Astrocyte (in vitro differentiated cells and primary cell): ENCODE measurements at regions not wholly inside any gene's neighbourhood (a gene's known extent, or its start where the extent isn't known, plus 50 kb on each side); places are given as distances from the start of the nearest gene placed in this dataset.

Experiments
- DNase-seq: peaks from one replicate; pipeline ENCODE4 v3.0.0-alpha.2; 2010; ENCODE audit warnings: low read depth
- FAIRE-seq: peaks from 2 replicates; lab custom pipeline; 2011; peaks lifted over from hg19 to GRCh38; lab: Jason Lieb, UNC
- H2AFZ ChIP-seq: 2 replicates; pipeline ENCODE4 v1.6.0; 2012; ENCODE audit warnings: low read depth, low read length, inconsistent platforms
- H3K27ac ChIP-seq: 2 replicates; pipeline ENCODE4 v1.5.1; 2011; ENCODE audit warnings: low read depth, low read length, inconsistent platforms
- H3K27me3 ChIP-seq: 2 replicates; pipeline ENCODE4 v1.6.0; 2011; ENCODE audit warnings: low read length, inconsistent platforms; ENCODE audit not compliant: insufficient read depth
- H3K36me3 ChIP-seq: 2 replicates; pipeline ENCODE4 v1.5.1; 2011; ENCODE audit warnings: low read length, inconsistent platforms; ENCODE audit not compliant: insufficient read depth
- H3K4me1 ChIP-seq: 2 replicates; pipeline ENCODE4 v1.5.1; 2011; ENCODE audit warnings: low read length, inconsistent platforms; ENCODE audit not compliant: insufficient read depth
- H3K4me2 ChIP-seq: 2 replicates; pipeline ENCODE4 v1.6.0; 2012; ENCODE audit warnings: low read length, inconsistent platforms
- H3K4me3 ChIP-seq: 2 replicates; pipeline ENCODE4 v1.5.1; 2011; ENCODE audit warnings: low read depth, mild to moderate bottlenecking, low read length, inconsistent platforms; ENCODE audit not compliant: insufficient read depth
- H3K79me2 ChIP-seq: 2 replicates; pipeline ENCODE4 v1.6.0; 2012; ENCODE audit warnings: mild to moderate bottlenecking, low read length, inconsistent platforms; ENCODE audit not compliant: insufficient read depth
- H3K9ac ChIP-seq: 2 replicates; pipeline ENCODE4 v1.6.0; 2012; ENCODE audit warnings: mild to moderate bottlenecking, low read length, inconsistent platforms
- H3K9me3 ChIP-seq: 2 replicates; pipeline ENCODE4 v1.5.1; 2012; ENCODE audit warnings: low read depth, mild to moderate bottlenecking, low read length, inconsistent platforms; ENCODE audit not compliant: insufficient read depth
- H4K20me1 ChIP-seq: 2 replicates; pipeline ENCODE4 v1.6.0; 2012; ENCODE audit warnings: low read length, inconsistent platforms; ENCODE audit not compliant: insufficient read depth
- H3K27ac Mint-ChIP-seq: one replicate; pipeline ENCODE4 v1.8.0; 2021; ENCODE audit warnings: mild to moderate bottlenecking, mixed read lengths; ENCODE audit not compliant: unreplicated experiment
- H3K27me3 Mint-ChIP-seq: one replicate; pipeline ENCODE4 v1.8.0; 2021; ENCODE audit warnings: low read depth, mixed read lengths; ENCODE audit not compliant: unreplicated experiment
- H3K36me3 Mint-ChIP-seq: one replicate; pipeline ENCODE4 v1.8.0; 2021; ENCODE audit warnings: low read depth, mixed read lengths; ENCODE audit not compliant: unreplicated experiment
- H3K4me1 Mint-ChIP-seq: one replicate; pipeline ENCODE4 v1.8.0; 2021; ENCODE audit warnings: low read depth, mixed read lengths; ENCODE audit not compliant: unreplicated experiment
- H3K4me3 Mint-ChIP-seq: one replicate; pipeline ENCODE4 v1.8.0; 2021; ENCODE audit warnings: mild to moderate bottlenecking, moderate library complexity, mixed read lengths; ENCODE audit not compliant: unreplicated experiment
- H3K9me3 Mint-ChIP-seq: one replicate; pipeline ENCODE4 v1.8.0; 2021; ENCODE audit warnings: mild to moderate bottlenecking, mixed read lengths; ENCODE audit not compliant: unreplicated experiment
- CTCF ChIP-seq: IDR thresholded peaks from 2 replicates; pipeline ENCODE4 v1.5.1; 2011; ENCODE audit warnings: low read depth, mild to moderate bottlenecking, inconsistent platforms, low read length, moderate library complexity; ENCODE audit not compliant: insufficient read depth
- EZH2 ChIP-seq: IDR thresholded peaks from 2 replicates; pipeline ENCODE4 v1.6.1; 2012; ENCODE audit warnings: mild to moderate bottlenecking, low read length, inconsistent platforms; ENCODE audit not compliant: insufficient read depth

- Mint-ChIP-seq H3K36me3 (peaks cover 15% of the 10 kb centered on the region), H3K4me1 (peaks cover 11% of the 10 kb centered on the region), H3K9me3 (no peaks in the 10 kb centered on the region), H3K27me3 (no peaks in the 10 kb centered on the region), H3K27ac (no peak overlapping the region), H3K4me3 (no peak overlapping the region)
- FAIRE-seq, result no peak
- Histone ChIP-seq H3K4me3 (no peak overlapping the region), H3K4me1 (peaks cover 4% of the 10 kb centered on the region), H3K9ac (no peak overlapping the region), H3K27ac (no peak overlapping the region), H4K20me1 (peaks cover 33% of the 10 kb centered on the region), H3K79me2 (peaks cover 98% of the 10 kb centered on the region), H3K4me2 (no peak overlapping the region), H3K27me3 (no peaks in the 10 kb centered on the region), H3K36me3 (peaks cover 5% of the 10 kb centered on the region), H3K9me3 (no peaks in the 10 kb centered on the region), H2AFZ (no peak overlapping the region)
- DNase-seq, result no peak
- TF ChIP-seq CTCF, result no peak
- no peak for TF ChIP-seq EZH2
These were observed 214.0 kb upstream of the KLF14 start for GRCh38 chr7:130947792-130948580.

- Mint-ChIP-seq H3K9me3 (no peaks in the 10 kb centered on the region), H3K4me1 (peaks cover 18% of the 10 kb centered on the region), H3K4me3 (no peak overlapping the region), H3K36me3 (peaks cover 15% of the 10 kb centered on the region), H3K27me3 (no peaks in the 10 kb centered on the region), H3K27ac (no peak overlapping the region)
- Histone ChIP-seq H3K79me2 (peaks cover 98% of the 10 kb centered on the region), H3K4me2 (no peak overlapping the region), H3K4me3 (no peak overlapping the region), H3K27ac (no peak overlapping the region), H3K9me3 (no peaks in the 10 kb centered on the region), H3K9ac (no peak overlapping the region), H4K20me1 (peaks cover 38% of the 10 kb centered on the region), H3K36me3 (peaks cover 5% of the 10 kb centered on the region), H3K27me3 (no peaks in the 10 kb centered on the region), H2AFZ (no peak overlapping the region), H3K4me1 (no peaks in the 10 kb centered on the region)
- TF ChIP-seq EZH2 (no peak), CTCF (no peak)
- DNase-seq, result no peak
- no peak for FAIRE-seq
These were observed 214.8 kb upstream of the KLF14 start for GRCh38 chr7:130948822-130949221.

GRCh38 chr7:130949550-130949949, 215.5 kb upstream of the KLF14 start:
- H3K27ac ChIP-seq, result no peak overlapping the region
- no peak overlapping the region for H3K4me2 ChIP-seq
- H3K4me3 ChIP-seq, result no peak overlapping the region
- H3K79me2 ChIP-seq, result peaks cover 98% of the 10 kb centered on the region
- peaks cover 5% of the 10 kb centered on the region for H3K36me3 ChIP-seq
- peaks cover 17% of the 10 kb centered on the region for H3K36me3 Mint-ChIP-seq
- no peak overlapping the region for H3K9ac ChIP-seq
- peaks cover 23% of the 10 kb centered on the region for H3K4me1 Mint-ChIP-seq
- TF ChIP-seq CTCF (no peak), EZH2 (no peak)
- no peak overlapping the region for H3K4me3 Mint-ChIP-seq
- no peak for DNase-seq
- H3K9me3 Mint-ChIP-seq, result no peaks in the 10 kb centered on the region
- no peak for FAIRE-seq
- no peak overlapping the region for H3K27ac Mint-ChIP-seq
- peaks cover 38% of the 10 kb centered on the region for H4K20me1 ChIP-seq
- H3K27me3 ChIP-seq, result no peaks in the 10 kb centered on the region
- H3K27me3 Mint-ChIP-seq, result no peaks in the 10 kb centered on the region
- no peak overlapping the region for H2AFZ ChIP-seq
- no peaks in the 10 kb centered on the region for H3K4me1 ChIP-seq
- H3K9me3 ChIP-seq, result no peaks in the 10 kb centered on the region
